ENCODE measurements at regions not wholly inside any gene's neighbourhood (a gene's known extent, or its start where the extent isn't known, plus 50 kb on each side); places are given as distances from the start of the nearest gene placed in this dataset.

GRCh38 chr1:221913351-221913892, 171.5 kb upstream of the DUSP10 start:
- DNase-seq (ENCODE audit: low spot score) = no peak

- no peak for DNase-seq (ENCODE audit: low spot score)
These were observed 170.3 kb upstream of the DUSP10 start for GRCh38 chr1:221912230-221912629.

- no peak for DNase-seq (ENCODE audit: low spot score)
These were observed 169.8 kb upstream of the DUSP10 start for GRCh38 chr1:221911714-221912113.

DNA sequence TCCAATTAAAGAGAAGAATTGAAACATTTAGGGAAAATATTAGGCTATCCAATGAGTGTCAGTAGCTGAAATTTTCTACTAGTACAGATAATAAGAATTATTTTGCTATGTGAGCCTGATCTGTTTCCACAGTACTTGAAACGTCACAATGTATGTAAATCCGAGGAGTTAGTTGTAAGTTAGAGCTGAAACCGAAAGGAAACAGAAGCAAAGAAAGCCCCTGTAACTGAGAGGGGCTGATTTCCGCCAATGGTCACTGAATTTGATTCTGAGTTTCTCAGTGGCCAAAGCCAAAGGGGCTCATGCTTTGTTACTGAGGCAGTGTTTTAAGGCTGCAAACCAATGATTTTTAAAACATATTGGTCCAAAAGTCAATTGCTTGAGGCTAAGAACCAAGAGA, 168.3 kb upstream of the DUSP10 start:
- DNase-seq (ENCODE audit: low spot score) = no peak

DNA sequence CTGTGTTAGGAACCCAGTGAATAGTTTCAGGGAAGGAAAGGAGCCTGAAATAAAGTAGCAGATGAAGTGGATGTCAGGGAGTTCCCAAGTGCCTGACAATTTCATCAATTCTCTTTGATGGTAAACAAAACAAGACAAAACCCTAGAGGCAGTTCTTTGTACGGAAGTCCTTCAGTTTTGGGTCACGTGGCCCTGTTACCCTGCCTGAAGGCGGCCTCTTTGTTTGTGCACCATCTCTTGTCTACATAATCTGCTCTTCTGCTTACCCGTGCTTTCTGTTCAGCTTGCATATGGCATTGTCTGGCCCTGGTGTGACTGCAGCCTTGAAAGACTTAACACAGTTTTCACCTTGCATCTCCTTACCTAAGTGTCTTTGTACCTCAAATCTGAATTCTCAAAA, 166.7 kb upstream of the DUSP10 start:
- no peak for DNase-seq (ENCODE audit: low spot score)

GRCh38 chr1:221907166-221907932, 165.5 kb upstream of the DUSP10 start:
- DNase-seq (ENCODE audit: low spot score) = no peak

DNA sequence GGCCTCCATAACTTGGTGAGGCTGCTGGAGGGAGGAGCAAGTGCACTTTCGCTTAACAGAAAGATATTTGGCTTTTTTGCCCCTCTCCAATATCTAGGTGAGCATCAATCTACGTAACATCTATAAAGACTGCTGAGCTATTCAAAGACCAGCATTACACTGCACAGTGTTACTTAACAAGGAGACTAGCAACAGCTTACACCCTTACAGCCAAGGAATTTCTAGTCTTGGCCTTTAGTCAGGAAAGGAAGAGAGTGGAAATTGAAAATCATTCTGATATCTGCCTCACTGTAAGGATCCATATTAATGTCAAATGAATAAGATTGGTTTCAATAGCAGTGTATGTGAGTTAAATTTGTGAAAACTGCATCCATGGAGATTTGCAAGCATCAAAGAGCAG, 163.9 kb upstream of the DUSP10 start:
- no peak for DNase-seq (ENCODE audit: low spot score)

DNA sequence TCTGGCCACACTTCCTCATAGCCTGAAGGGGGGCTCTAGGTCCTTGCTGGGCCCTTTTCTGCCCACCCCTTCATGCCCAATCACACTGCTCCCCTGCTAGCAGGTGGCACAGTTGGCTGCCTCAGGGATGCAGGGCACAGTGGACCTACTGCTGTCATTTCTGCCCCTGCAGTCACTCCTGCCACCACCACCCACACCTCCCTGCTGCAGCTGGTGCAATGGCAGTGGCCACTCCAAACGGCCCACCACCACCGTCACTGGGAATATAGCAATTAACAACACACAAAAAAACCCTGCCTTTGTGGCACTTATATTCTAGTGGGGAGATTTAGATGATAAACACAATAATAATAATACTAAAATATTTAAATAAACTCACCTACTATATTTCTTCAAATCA, 162.4 kb upstream of the DUSP10 start:
- no peak for DNase-seq (ENCODE audit: low spot score)

DNA sequence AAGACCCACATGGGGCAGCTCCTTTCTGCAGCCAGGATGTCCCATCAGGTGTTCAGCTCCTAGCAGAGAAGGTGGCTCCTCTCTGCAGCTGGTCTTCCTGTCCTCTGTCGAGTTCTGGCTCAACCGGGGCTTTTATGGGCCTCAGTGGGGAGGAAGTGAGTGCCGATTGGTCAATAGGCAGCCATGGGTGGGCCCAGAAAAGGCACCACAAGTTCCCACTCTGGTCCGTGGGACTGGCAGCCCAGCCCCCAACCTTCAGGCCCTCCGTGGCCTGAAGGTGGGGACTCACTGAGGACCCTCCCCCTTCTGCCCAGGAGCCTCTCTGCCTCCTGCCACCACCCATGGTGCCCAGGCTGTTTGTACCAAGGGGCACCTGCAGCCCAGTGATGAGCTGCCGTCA, 161.7 kb upstream of the DUSP10 start:
- DNase-seq (ENCODE audit: low spot score) = no peak

DNA sequence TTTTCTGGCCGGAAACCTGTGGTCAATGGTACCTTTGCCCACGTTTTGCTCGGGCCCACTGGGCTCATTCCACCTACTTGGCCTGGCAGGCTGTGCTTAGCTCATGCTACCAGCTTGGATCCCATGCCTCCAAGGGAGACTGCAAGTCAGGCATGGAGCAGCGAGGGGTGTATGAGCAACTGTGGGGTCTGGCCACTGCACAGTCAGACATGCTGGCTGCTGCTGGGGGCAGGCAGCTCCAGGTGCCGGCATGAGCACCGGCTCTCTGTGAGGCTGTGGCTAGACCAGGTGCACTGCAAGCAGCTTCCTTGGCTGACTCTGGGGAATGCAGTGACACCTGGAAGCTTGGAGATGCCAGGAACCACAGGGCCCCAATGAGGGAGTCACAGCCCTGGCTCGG, 161.1 kb upstream of the DUSP10 start:
- no peak for DNase-seq (ENCODE audit: low spot score)

DNA sequence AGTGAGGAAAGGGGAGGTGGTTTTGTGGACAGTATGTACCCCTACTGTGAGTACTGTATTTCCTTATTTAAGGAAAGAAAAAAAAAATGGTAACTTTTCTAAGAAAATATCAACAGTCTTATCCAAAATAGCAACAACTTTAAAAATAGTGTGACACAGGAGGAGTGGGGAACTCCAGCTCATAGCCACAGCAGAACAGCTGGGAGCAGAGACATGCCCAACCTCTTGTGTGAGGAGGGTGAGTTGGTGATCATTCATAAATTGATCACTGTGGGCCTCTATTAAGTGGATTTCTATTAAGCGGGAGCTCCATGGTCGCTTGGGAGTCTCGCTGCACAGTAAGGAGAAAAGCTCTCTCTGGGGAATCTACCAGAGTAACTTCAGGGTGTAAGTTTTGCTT, 158.8 kb upstream of the DUSP10 start:
- no peak for DNase-seq (ENCODE audit: low spot score)

DNA sequence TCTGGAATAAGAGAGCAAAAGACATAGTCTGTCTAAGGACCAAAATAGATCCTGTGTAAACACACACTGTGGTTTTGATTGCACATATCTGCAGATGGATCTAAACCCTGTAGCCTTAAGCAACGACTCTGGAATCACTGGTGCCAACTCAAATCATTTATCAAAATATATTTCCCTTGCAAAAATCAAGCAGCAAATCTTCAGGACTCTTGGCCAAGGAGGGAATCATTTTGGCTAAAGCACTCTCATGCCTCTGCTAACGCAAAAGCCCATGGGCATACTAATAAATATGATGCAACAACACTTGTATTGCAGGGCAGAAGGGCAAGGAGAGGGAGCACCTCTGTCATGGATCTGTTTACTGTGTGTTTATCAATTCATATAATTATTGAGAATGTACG, 155.4 kb upstream of the DUSP10 start:
- DNase-seq (ENCODE audit: low spot score) = no peak

DNA sequence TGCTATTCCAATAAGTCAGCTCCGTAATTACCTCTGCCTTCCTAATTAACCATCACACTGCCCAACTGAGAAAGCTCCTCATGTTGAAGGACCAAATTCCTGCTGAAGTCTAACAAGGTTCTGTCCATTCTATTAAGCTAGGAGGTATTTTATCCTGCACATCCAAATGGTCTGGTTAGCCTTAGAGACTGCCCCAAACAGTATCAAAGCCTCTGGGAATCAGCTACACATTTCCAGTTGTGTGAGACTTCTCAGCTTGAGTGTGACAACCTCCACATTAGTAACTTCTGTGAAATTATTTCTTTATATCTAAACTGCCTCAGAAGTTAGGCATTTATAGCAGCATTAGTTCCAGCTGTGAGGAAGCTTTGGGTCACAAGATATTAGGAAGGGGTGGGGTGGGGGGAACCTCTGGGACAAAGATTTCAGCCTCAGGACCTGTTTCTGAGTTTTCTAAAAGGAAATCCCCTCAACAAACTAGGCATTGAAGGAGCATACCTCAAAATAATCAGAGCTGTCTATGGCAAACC, 150.5 kb upstream of the DUSP10 start:
- no peak for DNase-seq (ENCODE audit: low spot score)

DNA sequence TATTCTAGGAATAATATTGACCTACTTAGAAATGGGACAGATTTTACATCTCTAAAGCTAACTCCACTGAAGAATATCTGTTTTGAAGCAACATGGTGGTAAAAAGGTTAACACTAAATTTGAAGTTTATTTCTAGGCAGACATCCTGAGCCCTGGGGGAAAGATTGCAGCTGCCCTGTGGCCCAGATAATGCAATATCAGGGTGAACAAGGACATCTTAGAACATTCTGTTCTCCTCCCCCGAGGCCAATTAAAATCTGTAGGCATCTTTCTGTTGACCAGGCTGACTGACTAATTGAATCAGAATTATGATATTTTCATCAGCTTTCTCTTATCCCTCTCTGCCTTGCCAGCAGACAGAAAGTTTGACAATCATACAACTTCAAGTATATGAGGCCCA, 149.8 kb upstream of the DUSP10 start:
- DNase-seq (ENCODE audit: low spot score) = no peak

DNA sequence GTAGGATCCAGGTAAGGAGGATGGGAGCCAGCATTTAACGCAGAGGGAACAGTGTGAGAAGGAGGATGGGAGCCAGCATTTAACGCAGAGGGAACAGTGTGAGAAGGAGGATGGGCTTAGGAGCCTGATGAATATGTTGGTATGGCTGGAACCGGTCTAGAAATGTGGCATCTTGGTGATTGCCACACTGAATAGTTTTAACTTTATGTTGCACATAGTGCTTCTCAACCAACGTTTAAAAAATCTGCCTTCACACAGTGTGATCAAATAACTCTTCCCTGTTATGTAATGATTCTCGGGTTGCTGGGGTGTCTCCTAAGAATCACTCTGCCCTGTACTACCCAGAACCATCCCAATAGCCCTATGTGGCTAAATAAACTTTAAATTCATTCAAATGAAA, 146.9 kb upstream of the DUSP10 start:
- DNase-seq (ENCODE audit: low spot score) = no peak

GRCh38 chr1:221888218-221888617, 146.3 kb upstream of the DUSP10 start:
- no peak for DNase-seq (ENCODE audit: low spot score)

DNA sequence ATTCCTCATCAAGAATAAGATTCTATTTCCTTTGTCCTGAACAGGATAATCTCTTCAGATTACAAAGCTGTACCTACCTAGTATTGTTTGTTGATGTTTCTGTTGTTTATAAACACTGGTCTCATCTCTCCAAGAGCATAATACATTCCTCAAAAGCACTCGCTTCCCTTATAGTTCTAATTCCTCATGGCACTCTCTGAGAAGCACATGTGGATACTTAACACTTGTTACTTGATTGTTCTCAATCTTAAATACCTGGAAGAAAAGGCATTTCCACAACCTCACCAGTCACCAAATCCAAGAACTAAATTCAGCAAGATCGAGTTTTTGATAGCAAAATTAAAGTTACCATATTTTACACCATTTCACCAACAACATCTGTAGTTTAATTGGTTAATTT, 145.9 kb upstream of the DUSP10 start:
- no peak for DNase-seq (ENCODE audit: low spot score)

- no peak for DNase-seq (ENCODE audit: low spot score)
These were observed 145.5 kb upstream of the DUSP10 start for GRCh38 chr1:221887415-221887746.

GRCh38 chr1:221886743-221887414, 145.0 kb upstream of the DUSP10 start:
- no peak for DNase-seq (ENCODE audit: low spot score)

GRCh38 chr1:221886311-221886710, 144.4 kb upstream of the DUSP10 start:
- no peak for DNase-seq (ENCODE audit: low spot score)

DNA sequence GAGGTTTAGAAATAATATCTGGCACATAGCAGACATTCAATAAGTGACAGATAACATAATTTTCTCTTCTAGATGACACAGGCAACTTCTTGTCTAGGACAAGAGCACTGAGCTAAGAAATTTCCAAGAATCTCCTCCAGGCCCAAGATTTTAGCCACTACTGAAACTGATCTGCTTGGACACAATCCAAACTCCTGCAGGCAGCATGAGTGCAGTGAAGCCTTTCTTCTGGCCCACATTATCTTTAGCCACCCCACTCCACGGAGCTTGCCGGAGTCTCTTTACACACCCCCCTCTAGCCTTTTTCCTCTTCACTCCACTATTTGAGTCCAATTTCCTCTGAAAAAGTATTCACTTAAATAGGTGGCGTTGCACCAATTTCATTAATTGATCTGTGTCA, 142.9 kb upstream of the DUSP10 start:
- no peak for DNase-seq (ENCODE audit: low spot score)

- DNase-seq (ENCODE audit: low spot score) = no peak
These were observed 140.1 kb upstream of the DUSP10 start for GRCh38 chr1:221881805-221882581.

DNA sequence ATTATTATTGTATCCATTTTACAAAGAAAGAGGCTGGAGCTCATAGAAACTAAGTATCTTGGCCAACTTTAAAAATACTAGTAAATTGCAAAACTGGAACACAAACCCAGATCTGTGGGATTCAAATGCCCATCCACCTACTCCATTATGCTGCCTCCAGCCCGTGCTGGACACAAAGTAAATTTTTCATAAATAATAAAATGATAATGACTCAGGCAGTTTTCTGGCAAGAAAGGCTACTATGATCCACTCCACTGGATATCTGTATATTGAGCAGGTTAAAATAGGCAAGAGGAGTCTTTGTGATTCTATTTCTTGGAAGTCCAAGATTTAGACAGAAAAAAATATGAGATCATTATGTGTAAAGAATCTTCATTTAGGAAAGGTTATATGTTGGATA, 138.3 kb upstream of the DUSP10 start:
- no peak for DNase-seq (ENCODE audit: low spot score)

Measured in hematopoietic multipotent progenitor cell treated with erythropoietin and hydrocortisone succinate and interleukin-3 and kit ligand, for 17 days (in vitro differentiated cells).